ENCODE measurements at regions not wholly inside any gene's neighbourhood (a gene's known extent, or its start where the extent isn't known, plus 50 kb on each side); places are given as distances from the start of the nearest gene placed in this dataset.

DNA sequence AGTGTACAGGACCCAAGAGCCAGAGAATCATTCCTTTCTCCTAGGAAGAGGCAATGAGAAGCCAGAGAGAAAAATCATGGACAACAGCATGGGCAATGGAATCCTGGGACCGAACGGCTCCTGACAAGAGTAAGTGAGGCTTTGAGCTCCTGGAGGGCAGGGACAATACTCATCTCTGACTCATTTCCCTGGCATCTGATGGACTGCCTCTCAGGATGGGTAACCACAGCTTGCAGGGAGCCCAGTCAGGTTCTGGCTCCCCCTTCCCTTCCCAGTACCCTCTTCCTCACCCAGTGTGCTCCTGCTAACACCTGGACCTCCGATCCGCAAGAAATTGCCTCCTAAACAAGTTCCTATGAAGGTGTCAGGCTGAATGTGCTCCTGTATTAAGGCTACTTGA, 51.2 kb upstream of the SORCS3 start:
- no peak for DNase-seq (ENCODE audit: low read depth, low spot score)
- in situ Hi-C loops (cut with HindIII; ENCODE audit: low pct_unique_long_range_greater_than_20kb, low sequenced_read_pairs), result no loop called here
